K562 (cell line): ENCODE measurements at regions not wholly inside any gene's neighbourhood (a gene's known extent, or its start where the extent isn't known, plus 50 kb on each side); places are given as distances from the start of the nearest gene placed in this dataset.

ENCODE experiments used
- ATAC-seq: fragments of 200-7000 bp; cut with Tn5 transposase; 3 replicates; pipeline ENCODE4 v1.9.1; 2020; ENCODE audit warnings: moderate library complexity
- BruUV-seq: library from RNA; stranded (reverse); fragments of 400-500 nt; replicated peaks from 2 replicates; lab custom pipeline; 2021; lab: Mats Ljungman, UMichigan
- CTCF ChIA-PET: fragments of 300-600 bp; formaldehyde crosslinking; extraction: SDS; loops from one replicate; lab custom pipeline; 2021; ENCODE audit warnings: low intra/inter-chr PET ratio; lab: Yijun Ruan, JAX
- POLR2A ChIA-PET: fragments of 300-600, 350-650 bp; sonication (Branson Sonifier 250); formaldehyde crosslinking; extraction: SDS; loops from one replicate; lab custom pipeline; 2021; ENCODE audit warnings: antibody characterized with exemption, inconsistent platforms; lab: Yijun Ruan, JAX
- DNase-seq, 4 experiments: peaks; one replicate each; pipeline versions ENCODE4 v3.0.0 to v3.0.0-alpha.2; 2011 to 2018; ENCODE audit warnings: low spot score in 3 of 4, mixed read lengths in 3 of 4; ENCODE audit errors: extremely low read depth in 1 of 4
- FAIRE-seq: peaks from 2 replicates; lab custom pipeline; 2011; peaks lifted over from hg19 to GRCh38; lab: Jason Lieb, UNC
- H2AFZ ChIP-seq: 2 replicates; pipeline ENCODE4 v1.6.0; 2011; ENCODE audit warnings: low read depth, low read length, control low read depth, inconsistent platforms
- H3K27ac ChIP-seq: fragments of 200-600 bp; 3 replicates; pipeline ENCODE4 v1.8.0; 2011; ENCODE audit warnings: low read depth, mild to moderate bottlenecking, control low read depth, inconsistent platforms, low read length, moderate library complexity, mixed read lengths; ENCODE audit errors: extremely low read depth
- H3K27me3 ChIP-seq, 2 experiments: fragments of 300-600 bp in 1 of 2; 2 replicates in 1 of 2; 3 replicates in 1 of 2; pipeline versions ENCODE4 v1.6.0 to v1.8.0; 2011; ENCODE audit warnings: inconsistent platforms in 2 of 2, low read length in 2 of 2, mild to moderate bottlenecking in 1 of 2, mixed read lengths in 1 of 2, moderate library complexity in 1 of 2; ENCODE audit not compliant: control insufficient read depth in 2 of 2, insufficient read depth in 2 of 2
- H3K36me3 ChIP-seq: fragments of 300-600 bp; 3 replicates; pipeline ENCODE4 v1.8.0; 2011; ENCODE audit warnings: mild to moderate bottlenecking, low read length, inconsistent platforms; ENCODE audit not compliant: control insufficient read depth, insufficient read depth
- H3K4me1 ChIP-seq, 2 experiments: fragments of 200-600 bp in 1 of 2; replicated peaks in 1 of 2; 2 replicates in 1 of 2; 3 replicates in 1 of 2; pipeline versions ENCODE4 v1.5.1 to v1.8.0; 2011; ENCODE audit warnings: inconsistent platforms in 2 of 2, low read length in 2 of 2, mild to moderate bottlenecking in 1 of 2, mixed read lengths in 1 of 2, moderate library complexity in 1 of 2; ENCODE audit not compliant: control insufficient read depth in 2 of 2, insufficient read depth in 2 of 2
- H3K4me2 ChIP-seq: 2 replicates; pipeline ENCODE4 v1.6.1; 2011; ENCODE audit warnings: low read length, control low read depth, inconsistent platforms, mixed read lengths; ENCODE audit not compliant: insufficient read depth
- H3K4me3 ChIP-seq: fragments of 200-600 bp; sonication (generic), shearing (Covaris generic); 2 replicates; pipeline ENCODE4 v1.5.1; 2016; ENCODE audit warnings: control low read depth, inconsistent platforms
- H3K79me2 ChIP-seq: fragments of 200-600 bp; 3 replicates; pipeline ENCODE4 v1.8.0; 2011; ENCODE audit warnings: low read length, inconsistent platforms; ENCODE audit not compliant: control insufficient read depth, insufficient read depth
- H3K9ac ChIP-seq, 2 experiments: 2 replicates each; pipeline versions ENCODE4 v1.6.0 to v1.6.1; 2011; ENCODE audit warnings: low read depth in 2 of 2, low read length in 2 of 2, control low read depth in 1 of 2, inconsistent platforms in 1 of 2, mild to moderate bottlenecking in 1 of 2, mixed read lengths in 1 of 2; ENCODE audit not compliant: insufficient read depth in 1 of 2
- H3K9me1 ChIP-seq: one replicate; pipeline ENCODE4 v1.6.0; 2011; ENCODE audit warnings: inconsistent platforms, mild to moderate bottlenecking, low read length, moderate library complexity; ENCODE audit not compliant: control insufficient read depth, insufficient read depth
- H3K9me3 ChIP-seq: replicated peaks from 2 replicates; pipeline ENCODE4 v1.5.1; 2011; ENCODE audit warnings: low read depth, low read length, inconsistent platforms; ENCODE audit not compliant: control insufficient read depth, insufficient read depth
- H4K20me1 ChIP-seq: replicated peaks from 2 replicates; pipeline ENCODE4 v1.6.1; 2011; ENCODE audit warnings: low read length, inconsistent platforms, mixed read lengths; ENCODE audit not compliant: control insufficient read depth, insufficient read depth
- ESRRA ChIP-seq: fragments of 450-650 bp; IDR thresholded peaks from 2 replicates; pipeline ENCODE4 v1.6.1; 2014; ENCODE audit warnings: low read depth, mild to moderate bottlenecking, moderate library complexity, borderline replicate concordance
- LEF1 ChIP-seq: fragments of 450-650 bp; IDR thresholded peaks from 2 replicates; pipeline ENCODE4 v1.6.1; 2016; ENCODE audit warnings: mild to moderate bottlenecking
- NELFE ChIP-seq: IDR thresholded peaks from 2 replicates; pipeline ENCODE4 v1.6.1; 2011; ENCODE audit warnings: mild to moderate bottlenecking; ENCODE audit not compliant: insufficient read depth, insufficient read length
- NFIX ChIP-seq: fragments of 250-450 bp; sonication (Bioruptor Pico); IDR thresholded peaks from 2 replicates; pipeline ENCODE4 v1.4.0; 2020; ENCODE audit warnings: low read depth, mild to moderate bottlenecking, moderate library complexity
- PHF20 ChIP-seq: fragments of 450-650 bp; IDR thresholded peaks from 2 replicates; pipeline ENCODE4 v1.6.1; 2018; ENCODE audit not compliant: partially characterized antibody
- ZFP1 ChIP-seq: fragments of 450-650 bp; formaldehyde crosslinking; IDR thresholded peaks from 2 replicates; pipeline ENCODE4 v1.4.0; 2020; ENCODE audit warnings: mild to moderate bottlenecking, mixed read lengths
- ZNF124 ChIP-seq: sonication (generic); formaldehyde crosslinking; IDR thresholded peaks from 2 replicates; pipeline ENCODE4 v1.8.1; 2022; ENCODE audit warnings: missing genetic modification reagents
- ZNF584 ChIP-seq: fragments of 200-800 bp; sonication (Bioruptor generic); IDR thresholded peaks from 2 replicates; pipeline ENCODE4 v1.6.1; 2016; ENCODE audit warnings: low read depth, mild to moderate bottlenecking, missing genetic modification characterization, missing compliant biosample characterization
- ZNF764 ChIP-seq: fragments of 250-450 bp; sonication (Bioruptor Pico); IDR thresholded peaks from 2 replicates; pipeline ENCODE4 v1.4.0; 2020; ENCODE audit warnings: low read depth, mild to moderate bottlenecking, moderate library complexity
- WGBS: fragments of 100-300 bp; shearing (Covaris generic); methylation state at CpG from one replicate; pipeline ENCODE4 v1.1.6; 2016; ENCODE audit warnings: low coverage, mixed read lengths; ENCODE audit not compliant: insufficient coverage; ENCODE audit errors: missing lambda C conversion rate; 5-methylcytosine and 5-hydroxymethylcytosine counted together
- in situ Hi-C: fragments of 300-500 bp; cut with MboI; formaldehyde crosslinking; loops from 4 replicates; pipeline ENCODE4 v1.15.0; 2018; ENCODE audit warnings: inconsistent platforms, mixed read lengths
- intact Hi-C: fragments of 100-400 bp; cut with micrococcal nuclease; formaldehyde crosslinking; loops from 2 replicates; pipeline ENCODE4 v1.14.2; 2022

- Histone ChIP-seq H3K9me3 (no peaks in the 10 kb centered on the region), H3K4me2 (no peak overlapping the region), H3K9ac (no peak overlapping the region), H3K36me3 (no peaks in the 10 kb centered on the region), H3K27ac (no peak overlapping the region), H3K4me1 (no peaks in the 10 kb centered on the region), H3K4me3 (no peak overlapping the region), H2AFZ (no peak overlapping the region), H3K9me1 (no peaks in the 10 kb centered on the region), H4K20me1 (no peaks in the 10 kb centered on the region), H3K27me3 (no peaks in the 10 kb centered on the region), H3K79me2 (no peaks in the 10 kb centered on the region)
- intact Hi-C loops: no loop called here
- ATAC-seq: no peak
- POLR2A ChIA-PET: no interaction called here
- CTCF ChIA-PET: no interaction called here
- WGBS: 6% methylated on average over 2 of the region's 3 CpGs
- DNase-seq: no peak
- no peak for FAIRE-seq
- no TSS peak for BruUV-seq
- TF ChIP-seq ESRRA (no peak), ZFP1 (CRISPR knock-in tag) (no peak), ZNF584 (CRISPR knock-in tag) (no peak), ZNF124 (CRISPR knock-in tag) (no peak), PHF20 (no peak), NFIX (no peak), LEF1 (no peak), ZNF764 (CRISPR knock-in tag) (no peak), NELFE (no peak)
- TF ChIP-seq, all 486 proteins: peak for 0
- in situ Hi-C loops: no loop called here
These were observed 929.0 kb upstream of the NRXN1 start for GRCh38 chr2:51960841-51961335.
